NCI-H446 treated with DMSO at 0.1 percent for 48 hours (cell line): ENCODE measurements at regions not wholly inside any gene's neighbourhood (a gene's known extent, or its start where the extent isn't known, plus 50 kb on each side); places are given as distances from the start of the nearest gene placed in this dataset.
"Not testable (repeated sequence)": the region's sequence is repeated elsewhere in the genome, so short reads cannot be mapped to it uniquely, and the experiment has no call there.

Source experiments
- DNase-seq: peaks from one replicate; lab custom pipeline; 2025; lab: John Stamatoyannopoulos, UW

GRCh38 chr6:74408844-74409243 lies 712.8 kb downstream of the CD109 start:
- DNase-seq = no peak

- DNase-seq = no peak
Observed at GRCh38 chr6:74404366-74404765, 708.4 kb downstream of the CD109 start.

DNA sequence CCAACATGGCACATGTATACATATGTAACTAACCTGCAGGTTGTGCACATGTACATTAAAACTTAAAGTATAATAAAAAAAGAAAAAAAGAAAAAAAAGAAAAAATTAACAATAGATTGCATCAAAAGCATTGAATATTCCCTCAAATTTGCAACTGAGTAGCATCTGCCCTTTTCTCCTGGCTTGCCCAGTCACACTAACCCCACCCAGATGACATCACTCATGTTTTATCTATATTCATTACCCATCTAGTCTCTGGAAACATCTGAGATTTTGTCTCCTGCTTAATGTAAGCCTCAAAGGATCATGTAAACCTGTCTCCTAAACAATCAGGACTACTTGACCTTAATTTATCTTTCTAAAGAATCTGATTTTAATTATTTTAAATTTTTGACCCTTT lies 706.8 kb downstream of the CD109 start:
- DNase-seq = no peak

DNA sequence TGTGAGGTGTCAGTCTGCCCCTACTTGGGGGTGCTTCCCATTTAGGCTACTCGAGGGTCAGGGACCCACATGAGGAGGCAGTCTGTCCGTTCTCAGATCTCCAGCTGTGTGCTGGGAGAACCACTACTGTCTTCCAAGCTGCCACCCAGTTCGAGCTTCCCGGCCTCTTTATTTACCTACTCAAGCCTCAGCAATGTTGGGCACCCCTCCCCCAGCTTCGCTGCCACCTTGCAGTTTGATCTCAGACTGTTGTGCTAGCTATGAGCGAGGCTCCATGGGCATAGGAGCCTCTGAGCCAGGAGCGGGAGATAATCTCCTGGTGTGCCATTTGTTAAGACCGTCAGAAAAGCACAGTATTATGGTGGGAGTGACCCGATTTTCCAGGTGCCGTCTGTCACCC lies 682.4 kb downstream of the CD109 start:
- not testable (repeated sequence) for DNase-seq

- DNase-seq = no peak
Observed at GRCh38 chr6:74369556-74369993, 673.6 kb downstream of the CD109 start.

- DNase-seq = no peak
Observed at GRCh38 chr6:74368746-74369145, 672.7 kb downstream of the CD109 start.

DNA sequence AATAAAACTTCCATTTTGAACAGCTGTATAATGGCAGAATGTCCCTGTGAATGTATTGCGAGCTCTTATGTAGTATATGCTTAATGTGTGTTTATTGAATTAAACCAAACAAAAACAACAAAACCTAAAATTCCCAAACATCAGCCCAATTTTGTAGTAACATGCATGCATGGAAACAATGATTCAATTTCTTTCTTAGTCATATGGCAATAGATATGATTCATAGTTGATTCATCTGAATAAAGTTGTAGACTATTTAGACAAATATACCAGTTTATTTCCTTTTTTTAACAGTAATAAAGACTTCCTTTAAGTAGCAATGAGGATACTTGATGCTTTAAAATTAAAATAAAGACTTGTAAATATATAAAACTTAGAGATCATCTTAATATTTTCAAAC lies 670.6 kb downstream of the CD109 start:
- DNase-seq = no peak

DNA sequence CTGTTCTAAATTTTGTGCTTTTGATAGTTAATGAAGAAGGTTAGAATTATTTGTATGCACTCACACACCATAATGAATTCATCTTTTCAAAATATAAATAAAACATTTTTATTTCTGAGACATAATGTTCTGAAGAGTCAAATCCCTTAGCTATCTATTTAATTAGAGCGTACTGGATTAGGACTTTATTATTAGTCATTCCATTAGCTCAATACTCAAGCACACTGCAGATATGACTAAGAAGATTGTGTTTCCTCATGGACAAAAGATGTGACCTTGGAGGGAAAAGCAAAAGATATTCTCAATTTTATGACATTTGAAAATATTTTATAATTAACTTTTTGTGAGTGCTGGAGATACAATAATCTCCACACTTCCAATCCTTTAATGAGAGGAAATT lies 666.4 kb downstream of the CD109 start:
- no peak for DNase-seq

- no peak for DNase-seq
Observed at GRCh38 chr6:74357321-74357720, 661.3 kb downstream of the CD109 start.

DNA sequence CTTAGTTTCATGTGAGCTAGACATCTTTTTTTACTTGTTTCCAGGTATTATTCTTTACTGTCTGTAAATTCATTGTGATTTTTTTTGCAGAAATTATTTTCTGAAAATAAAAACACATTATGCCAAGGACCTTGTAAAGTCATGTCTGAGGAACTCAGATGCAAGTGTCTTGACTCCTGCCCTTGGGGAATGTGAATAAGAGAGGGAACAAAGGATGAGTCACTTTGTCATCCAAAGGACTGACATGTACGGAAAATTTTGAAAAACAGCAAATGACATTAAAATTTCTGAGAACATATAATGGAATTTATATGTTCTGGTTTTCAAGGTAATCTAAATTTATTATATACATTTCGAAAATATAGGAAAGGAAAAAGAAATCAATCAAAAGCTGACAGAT lies 660.4 kb downstream of the CD109 start:
- no peak for DNase-seq

- DNase-seq = no peak
Observed at GRCh38 chr6:74346936-74347535, 651.0 kb downstream of the CD109 start.

GRCh38 chr6:74343804-74344203 lies 647.8 kb downstream of the CD109 start:
- no peak for DNase-seq

GRCh38 chr6:74343321-74343720 lies 647.3 kb downstream of the CD109 start:
- not testable (repeated sequence) for DNase-seq

- no peak for DNase-seq
Observed at GRCh38 chr6:74334722-74335121, 638.7 kb downstream of the CD109 start.

GRCh38 chr6:74333406-74333805 lies 637.4 kb downstream of the CD109 start:
- DNase-seq = no peak

- DNase-seq = no peak
Observed at GRCh38 chr6:74320715-74321114, 624.7 kb downstream of the CD109 start.

DNA sequence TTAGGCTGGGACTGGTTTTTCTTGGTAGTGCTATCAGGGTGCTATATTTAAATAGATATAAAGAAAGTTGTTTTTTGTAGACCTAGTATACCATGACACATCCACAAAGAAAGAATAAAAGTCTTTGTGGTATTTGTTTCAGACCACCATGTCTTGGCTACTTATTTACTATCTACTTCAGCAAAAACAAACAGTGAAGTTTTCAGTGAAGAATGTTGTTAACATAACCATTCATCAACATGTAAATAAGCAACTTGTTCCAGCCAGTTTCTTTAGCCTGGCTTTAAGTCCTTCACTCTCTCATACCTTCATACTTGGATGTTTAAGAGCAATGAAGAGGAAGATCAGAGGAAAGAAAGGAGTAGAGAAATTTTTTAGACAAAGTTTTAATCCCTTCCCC lies 624.1 kb downstream of the CD109 start:
- DNase-seq = no peak

DNA sequence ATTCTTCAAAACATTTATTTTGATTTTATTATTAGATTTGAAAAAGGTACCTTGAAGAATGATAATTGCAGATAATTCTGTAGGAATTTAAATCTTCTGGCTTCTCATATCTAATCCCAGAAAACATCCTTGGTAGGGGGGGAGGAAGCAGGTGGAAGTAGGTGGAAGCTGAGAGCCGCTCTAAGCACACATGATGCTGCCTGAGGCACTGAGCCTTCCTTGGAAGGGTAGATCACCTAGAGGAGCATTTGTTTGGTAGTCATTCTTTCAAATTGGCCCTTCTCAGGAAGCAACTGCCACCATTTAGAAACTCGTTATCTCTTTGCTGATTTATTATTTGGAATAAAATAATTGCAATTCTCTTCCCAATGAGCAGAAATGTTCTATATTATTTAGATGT lies 623.3 kb downstream of the CD109 start:
- no peak for DNase-seq

DNA sequence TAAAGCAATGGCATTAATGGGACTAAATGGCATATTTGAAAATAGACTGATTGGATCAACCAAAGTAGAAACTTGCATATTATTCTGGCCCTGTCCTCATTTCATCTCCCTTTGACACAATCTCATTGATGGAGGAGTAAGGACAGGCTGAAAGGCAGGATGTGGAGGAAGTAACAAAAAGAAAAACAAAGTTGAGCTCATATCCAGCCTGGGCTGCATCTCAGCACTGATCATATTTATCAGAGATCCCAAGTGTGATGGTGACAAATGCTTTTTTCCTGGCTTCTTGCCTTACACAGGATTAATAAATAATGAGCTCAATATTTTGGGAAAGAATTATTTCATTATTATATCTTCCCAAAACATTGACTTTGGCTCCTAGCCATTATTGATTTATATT lies 622.7 kb downstream of the CD109 start:
- DNase-seq = no peak

DNA sequence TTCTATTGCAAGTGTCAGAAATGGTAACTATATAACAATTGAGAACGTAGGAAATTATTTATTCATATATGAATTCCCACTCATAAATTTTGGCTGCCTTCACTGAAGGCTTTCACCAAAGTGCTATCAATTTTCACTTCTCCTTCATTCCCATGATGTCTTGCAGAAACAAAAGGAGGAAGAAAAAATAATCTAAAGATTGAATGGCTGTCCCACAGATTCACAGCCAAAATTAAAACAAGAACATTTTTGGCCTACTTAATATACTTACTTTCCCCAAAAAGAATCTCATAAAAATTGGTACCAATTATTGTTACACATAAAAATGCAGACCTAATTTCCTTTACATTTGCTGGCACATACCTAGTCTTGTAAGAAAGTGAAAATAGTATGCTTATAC lies 616.1 kb downstream of the CD109 start:
- DNase-seq = no peak

- no peak for DNase-seq
Observed at GRCh38 chr6:74311431-74311830, 615.4 kb downstream of the CD109 start.

DNA sequence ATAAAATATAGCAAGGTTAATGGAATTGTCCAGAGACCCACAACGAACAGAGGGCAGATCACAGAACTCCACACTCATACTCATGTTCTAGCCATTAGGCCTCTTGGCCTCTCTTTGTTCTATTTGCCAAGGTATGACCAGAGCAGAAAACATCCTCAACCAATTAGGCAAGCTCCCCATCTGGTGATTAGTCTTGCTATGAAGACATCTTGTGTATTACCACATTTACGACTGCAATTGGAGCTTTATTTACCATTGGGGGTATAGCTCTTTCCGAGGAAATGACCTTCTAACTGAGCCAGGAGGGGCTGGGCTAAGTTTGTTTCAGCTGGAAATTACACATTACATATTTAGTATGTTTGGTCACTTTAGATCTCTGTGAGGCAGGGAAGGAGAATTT lies 593.9 kb downstream of the CD109 start:
- no peak for DNase-seq

DNA sequence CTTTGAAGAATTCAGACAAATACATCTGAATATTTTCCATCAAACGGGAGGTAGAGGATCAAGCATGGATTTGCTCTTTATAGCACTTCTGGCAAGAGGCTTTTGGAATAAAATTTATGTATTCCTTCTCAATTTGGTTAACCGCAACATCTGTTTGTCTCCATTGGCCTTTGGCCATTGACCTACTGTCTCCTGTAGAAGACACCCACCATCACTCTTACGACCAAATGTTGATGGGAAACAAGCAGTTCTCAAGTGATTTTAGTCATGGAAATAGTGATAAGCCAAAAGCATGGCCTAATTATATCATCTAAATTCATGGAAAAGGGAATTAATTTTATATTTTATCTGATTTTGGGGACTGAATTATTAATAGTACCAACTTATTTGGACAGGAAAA lies 591.9 kb downstream of the CD109 start:
- no peak for DNase-seq

DNA sequence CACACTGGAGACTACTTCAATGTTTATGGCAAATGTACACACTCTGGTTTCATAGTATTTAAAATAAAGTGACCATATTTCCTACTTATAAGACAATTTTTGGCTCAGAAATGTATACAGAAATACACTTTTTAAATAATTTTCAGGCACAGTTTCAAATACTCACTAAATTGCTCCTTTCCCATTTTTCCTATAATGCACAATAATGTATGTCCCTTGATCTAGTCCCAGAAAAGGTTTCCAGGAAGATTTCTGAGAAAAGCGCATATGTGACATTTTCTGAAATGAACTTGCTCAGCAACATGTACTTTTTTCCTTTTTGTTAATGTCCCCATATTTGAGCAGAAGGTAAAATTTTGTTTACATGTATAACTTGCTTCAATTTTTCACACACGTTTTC lies 591.4 kb downstream of the CD109 start:
- no peak for DNase-seq

DNA sequence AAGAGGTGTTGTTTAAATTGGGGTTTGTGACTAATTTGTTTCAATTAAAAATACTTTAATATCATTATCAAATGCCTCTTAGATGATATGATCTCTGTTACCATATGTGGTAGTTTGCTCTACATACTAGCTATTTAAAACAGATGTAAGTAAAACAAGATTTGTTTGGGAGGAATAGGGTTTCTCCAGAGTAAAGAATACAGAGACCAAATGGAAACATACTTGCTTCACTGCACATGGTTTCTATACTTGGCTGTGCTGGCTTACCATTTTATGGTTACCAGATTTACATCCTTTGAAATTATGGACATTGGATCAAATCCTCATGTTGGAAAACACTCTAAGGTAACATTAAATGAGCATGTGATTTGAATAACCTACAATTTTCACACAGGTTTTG lies 588.3 kb downstream of the CD109 start:
- no peak for DNase-seq
